HepG2 (cell line): ENCODE measurements at regions not wholly inside any gene's neighbourhood (a gene's known extent, or its start where the extent isn't known, plus 50 kb on each side); places are given as distances from the start of the nearest gene placed in this dataset.

Experiments used
- ATAC-seq: fragments of 200-7000 bp; cut with Tn5 transposase; 3 replicates; pipeline ENCODE4 v1.9.1; 2020; ENCODE audit warnings: mild to moderate bottlenecking, moderate library complexity
- BruUV-seq: library from RNA; stranded (reverse); fragments of 400-500 nt; replicated peaks from 2 replicates; lab custom pipeline; 2021; lab: Mats Ljungman, UMichigan
- CTCF ChIA-PET: fragments of 300-600 bp; formaldehyde crosslinking; extraction: SDS; loops from one replicate; lab custom pipeline; 2021; ENCODE audit warnings: low total read pairs, inconsistent platforms, low intra/inter-chr PET ratio; lab: Yijun Ruan, JAX
- POLR2A ChIA-PET: fragments of 350-600 bp; sonication (Branson Sonifier 250); formaldehyde crosslinking; loops from one replicate; lab custom pipeline; 2020; ENCODE audit warnings: antibody characterized with exemption, inconsistent platforms; lab: Yijun Ruan, JAX
- DNase-seq: peaks from one replicate; pipeline ENCODE4 v3.0.0-alpha.2; 2015; ENCODE audit warnings: low spot score
- FAIRE-seq: peaks from 3 replicates; lab custom pipeline; 2011; peaks lifted over from hg19 to GRCh38; lab: Jason Lieb, UNC
- H2AFZ ChIP-seq: one replicate; pipeline ENCODE4 v1.6.1; 2011; ENCODE audit warnings: low read length, inconsistent platforms
- H3K27ac ChIP-seq: fragments of 300-600 bp; 3 replicates; pipeline ENCODE4 v1.8.0; 2011; ENCODE audit warnings: mixed run types, mild to moderate bottlenecking, mixed read lengths, low read length, inconsistent platforms; ENCODE audit not compliant: insufficient read depth; ENCODE audit errors: extremely low read length
- H3K27me3 ChIP-seq, 2 experiments: fragments of 200-600 bp in 1 of 2; 2 replicates in 1 of 2; 3 replicates in 1 of 2; pipeline versions ENCODE4 v1.6.0 to v1.8.0; 2011; ENCODE audit warnings: low read length in 2 of 2, mild to moderate bottlenecking in 2 of 2, moderate library complexity in 2 of 2, inconsistent platforms in 1 of 2; ENCODE audit not compliant: insufficient read depth in 2 of 2, control insufficient read depth in 1 of 2
- H3K36me3 ChIP-seq, 2 experiments: fragments of 200-600 bp in 1 of 2; replicated peaks in 1 of 2; 2 replicates in 1 of 2; 3 replicates in 1 of 2; pipeline versions ENCODE4 v1.5.1 to v1.8.0; 2011; ENCODE audit warnings: low read length in 2 of 2, inconsistent platforms in 1 of 2; ENCODE audit not compliant: insufficient read depth in 2 of 2, control insufficient read depth in 1 of 2
- H3K4me1 ChIP-seq: 2 replicates; pipeline ENCODE4 v1.5.1; 2012; ENCODE audit warnings: low read length, inconsistent platforms; ENCODE audit not compliant: insufficient read depth
- H3K4me2 ChIP-seq: 2 replicates; pipeline ENCODE4 v1.6.0; 2011; ENCODE audit warnings: low read depth, low read length, inconsistent platforms
- H3K4me3 ChIP-seq, 3 experiments: fragments of 200-600 bp in 1 of 3; sonication (generic), shearing (Covaris generic) in 1 of 3; replicated peaks in 1 of 3; 2 replicates each; pipeline ENCODE4 v1.5.1; 2011 to 2016; ENCODE audit warnings: low read length in 3 of 3, inconsistent platforms in 2 of 3, low read depth in 2 of 3, mild to moderate bottlenecking in 2 of 3, control low read depth in 1 of 3, mixed read lengths in 1 of 3; ENCODE audit not compliant: insufficient read depth in 1 of 3
- H3K79me2 ChIP-seq: one replicate; pipeline ENCODE4 v1.6.1; 2011; ENCODE audit warnings: low read length, inconsistent platforms; ENCODE audit not compliant: insufficient read depth
- H3K9ac ChIP-seq: 2 replicates; pipeline ENCODE4 v1.6.0; 2011; ENCODE audit warnings: mild to moderate bottlenecking, low read depth, low read length, inconsistent platforms; ENCODE audit not compliant: insufficient read depth
- H3K9me3 ChIP-seq: 2 replicates; pipeline ENCODE4 v1.5.1; 2012; ENCODE audit warnings: mild to moderate bottlenecking, low read length
- H4K20me1 ChIP-seq: 2 replicates; pipeline ENCODE4 v1.6.0; 2011; ENCODE audit warnings: inconsistent platforms, mild to moderate bottlenecking, low read length, moderate library complexity; ENCODE audit not compliant: insufficient read depth
- LBX2 ChIP-seq: sonication (generic); formaldehyde crosslinking; IDR thresholded peaks from 2 replicates; pipeline ENCODE4 v1.5.0; 2020; ENCODE audit warnings: missing genetic modification reagents, mild to moderate bottlenecking, borderline replicate concordance
- SP5 ChIP-seq: IDR thresholded peaks from 2 replicates; pipeline ENCODE4 v1.6.1; 2016; ENCODE audit warnings: low read depth, borderline replicate concordance
- SUZ12 ChIP-seq: fragments of 150-350 bp; IDR thresholded peaks from 2 replicates; pipeline ENCODE4 v1.6.1; 2014; ENCODE audit warnings: low read depth, low read length
- ZFP36L1 ChIP-seq: sonication (generic); formaldehyde crosslinking; IDR thresholded peaks from 2 replicates; pipeline ENCODE4 v1.8.0; 2022; ENCODE audit warnings: mild to moderate bottlenecking, missing genetic modification reagents, moderate library complexity
- ZNF629 ChIP-seq: sonication (generic); formaldehyde crosslinking; conservative IDR thresholded peaks from 2 replicates; pipeline ENCODE4 v1.5.0; 2020; ENCODE audit warnings: missing genetic modification reagents
- ZNF740 ChIP-seq: sonication (generic); formaldehyde crosslinking; IDR thresholded peaks from 2 replicates; pipeline ENCODE4 v1.4.0; 2020; ENCODE audit warnings: missing genetic modification reagents
- ZNF768 ChIP-seq: sonication (generic); formaldehyde crosslinking; IDR thresholded peaks from 2 replicates; pipeline ENCODE4 v1.4.0; 2020; ENCODE audit warnings: missing genetic modification reagents
- ZNF776 ChIP-seq: sonication (generic); formaldehyde crosslinking; IDR thresholded peaks from 2 replicates; pipeline ENCODE4 v1.4.0; 2020; ENCODE audit warnings: mild to moderate bottlenecking, missing genetic modification reagents
- ZNF790 ChIP-seq: sonication (generic); formaldehyde crosslinking; IDR thresholded peaks from 2 replicates; pipeline ENCODE4 v1.8.0; 2022; ENCODE audit warnings: missing genetic modification reagents, mild to moderate bottlenecking, borderline replicate concordance
- ZNF879 ChIP-seq: sonication (generic); formaldehyde crosslinking; IDR thresholded peaks from 2 replicates; pipeline ENCODE4 v1.8.1; 2023; ENCODE audit warnings: missing genetic modification reagents
- WGBS: methylation state at CpG from one replicate; pipeline ENCODE4 v1.1.6; 2017; ENCODE audit warnings: low lambda C conversion rate; 5-methylcytosine and 5-hydroxymethylcytosine counted together
- in situ Hi-C: cut with HindIII; loops from 2 replicates; pipeline ENCODE4 v1.10.0; 2017; ENCODE audit warnings: low pct_unique_long_range_greater_than_20kb; ENCODE audit not compliant: extremely low pct_ligation_motif_present
- intact Hi-C: fragments of 100-400 bp; cut with micrococcal nuclease; formaldehyde crosslinking; loops from one replicate; pipeline ENCODE4 v1.10.0; 2022; ENCODE audit not compliant: unreplicated experiment
- TF ChIP-seq, protein P1 (sequence below): sonication (generic); formaldehyde crosslinking; IDR thresholded peaks from 2 replicates; pipeline ENCODE4 v1.4.0; 2020; ENCODE audit warnings: missing genetic modification reagents
- TF ChIP-seq, protein P2 (sequence below): IDR thresholded peaks from 2 replicates; pipeline ENCODE4 v1.6.1; 2016; ENCODE audit warnings: missing compliant biosample characterization, missing genetic modification reagents, borderline replicate concordance

DNA sequence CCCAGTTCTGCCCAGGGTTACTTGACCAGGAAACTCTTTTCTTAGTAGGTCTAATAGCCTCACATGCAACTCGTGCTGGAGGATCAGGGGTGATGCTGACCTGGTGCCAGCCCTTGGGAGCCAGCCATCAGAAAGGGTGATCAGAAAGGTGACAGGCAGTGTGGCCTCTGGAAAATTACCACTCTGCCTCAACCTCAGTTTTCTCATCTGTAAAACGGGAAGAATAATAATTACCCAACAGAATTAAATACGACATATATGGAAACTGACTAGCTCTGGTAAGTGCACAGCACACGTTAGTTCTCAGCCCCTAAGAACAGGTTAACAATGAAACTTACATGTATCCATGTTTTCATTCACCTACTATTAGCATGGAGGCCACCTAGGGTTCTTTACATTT, 157.6 kb downstream of the EN1 start:
- intact Hi-C loops (no loop called here), in situ Hi-C loops (no loop called here)
- Histone ChIP-seq H2AFZ (no peak overlapping the region), H3K4me1 (no peaks in the 10 kb centered on the region), H3K27me3 (no peaks in the 10 kb centered on the region), H4K20me1 (no peaks in the 10 kb centered on the region), H3K27ac (no peak overlapping the region), H3K4me3 (no peak overlapping the region), H3K79me2 (no peaks in the 10 kb centered on the region), H3K4me2 (no peak overlapping the region), H3K9ac (no peak overlapping the region), H3K36me3 (no peaks in the 10 kb centered on the region), H3K9me3 (no peaks in the 10 kb centered on the region)
- ATAC-seq (no peak), DNase-seq (no peak), FAIRE-seq (no peak)
- CTCF ChIA-PET: no interaction called here
- 10% methylated on average over 4 of the region's 4 CpGs for WGBS
- POLR2A ChIA-PET: no interaction called here
- no TSS peak for BruUV-seq
- TF ChIP-seq SUZ12 (no peak), ZFP36L1 (CRISPR knock-in tag) (no peak), LBX2 (CRISPR knock-in tag) (no peak), ZNF768 (CRISPR knock-in tag) (no peak), ZNF776 (CRISPR knock-in tag) (no peak), ZNF629 (CRISPR knock-in tag) (no peak), ZNF790 (CRISPR knock-in tag) (no peak), SP5 (CRISPR knock-in tag) (no peak), ZNF879 (no peak), ZNF740 (CRISPR knock-in tag) (no peak)
- TF ChIP-seq, protein P1, sequence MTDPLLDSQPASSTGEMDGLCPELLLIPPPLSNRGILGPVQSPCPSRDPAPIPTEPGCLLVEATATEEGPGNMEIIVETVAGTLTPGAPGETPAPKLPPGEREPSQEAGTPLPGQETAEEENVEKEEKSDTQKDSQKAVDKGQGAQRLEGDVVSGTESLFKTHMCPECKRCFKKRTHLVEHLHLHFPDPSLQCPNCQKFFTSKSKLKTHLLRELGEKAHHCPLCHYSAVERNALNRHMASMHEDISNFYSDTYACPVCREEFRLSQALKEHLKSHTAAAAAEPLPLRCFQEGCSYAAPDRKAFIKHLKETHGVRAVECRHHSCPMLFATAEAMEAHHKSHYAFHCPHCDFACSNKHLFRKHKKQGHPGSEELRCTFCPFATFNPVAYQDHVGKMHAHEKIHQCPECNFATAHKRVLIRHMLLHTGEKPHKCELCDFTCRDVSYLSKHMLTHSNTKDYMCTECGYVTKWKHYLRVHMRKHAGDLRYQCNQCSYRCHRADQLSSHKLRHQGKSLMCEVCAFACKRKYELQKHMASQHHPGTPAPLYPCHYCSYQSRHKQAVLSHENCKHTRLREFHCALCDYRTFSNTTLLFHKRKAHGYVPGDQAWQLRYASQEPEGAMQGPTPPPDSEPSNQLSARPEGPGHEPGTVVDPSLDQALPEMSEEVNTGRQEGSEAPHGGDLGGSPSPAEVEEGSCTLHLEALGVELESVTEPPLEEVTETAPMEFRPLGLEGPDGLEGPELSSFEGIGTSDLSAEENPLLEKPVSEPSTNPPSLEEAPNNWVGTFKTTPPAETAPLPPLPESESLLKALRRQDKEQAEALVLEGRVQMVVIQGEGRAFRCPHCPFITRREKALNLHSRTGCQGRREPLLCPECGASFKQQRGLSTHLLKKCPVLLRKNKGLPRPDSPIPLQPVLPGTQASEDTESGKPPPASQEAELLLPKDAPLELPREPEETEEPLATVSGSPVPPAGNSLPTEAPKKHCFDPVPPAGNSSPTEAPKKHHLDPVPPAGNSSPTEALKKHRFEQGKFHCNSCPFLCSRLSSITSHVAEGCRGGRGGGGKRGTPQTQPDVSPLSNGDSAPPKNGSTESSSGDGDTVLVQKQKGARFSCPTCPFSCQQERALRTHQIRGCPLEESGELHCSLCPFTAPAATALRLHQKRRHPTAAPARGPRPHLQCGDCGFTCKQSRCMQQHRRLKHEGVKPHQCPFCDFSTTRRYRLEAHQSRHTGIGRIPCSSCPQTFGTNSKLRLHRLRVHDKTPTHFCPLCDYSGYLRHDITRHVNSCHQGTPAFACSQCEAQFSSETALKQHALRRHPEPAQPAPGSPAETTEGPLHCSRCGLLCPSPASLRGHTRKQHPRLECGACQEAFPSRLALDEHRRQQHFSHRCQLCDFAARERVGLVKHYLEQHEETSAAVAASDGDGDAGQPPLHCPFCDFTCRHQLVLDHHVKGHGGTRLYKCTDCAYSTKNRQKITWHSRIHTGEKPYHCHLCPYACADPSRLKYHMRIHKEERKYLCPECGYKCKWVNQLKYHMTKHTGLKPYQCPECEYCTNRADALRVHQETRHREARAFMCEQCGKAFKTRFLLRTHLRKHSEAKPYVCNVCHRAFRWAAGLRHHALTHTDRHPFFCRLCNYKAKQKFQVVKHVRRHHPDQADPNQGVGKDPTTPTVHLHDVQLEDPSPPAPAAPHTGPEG (CRISPR knock-in tag): no peak
- TF ChIP-seq, protein P2, sequence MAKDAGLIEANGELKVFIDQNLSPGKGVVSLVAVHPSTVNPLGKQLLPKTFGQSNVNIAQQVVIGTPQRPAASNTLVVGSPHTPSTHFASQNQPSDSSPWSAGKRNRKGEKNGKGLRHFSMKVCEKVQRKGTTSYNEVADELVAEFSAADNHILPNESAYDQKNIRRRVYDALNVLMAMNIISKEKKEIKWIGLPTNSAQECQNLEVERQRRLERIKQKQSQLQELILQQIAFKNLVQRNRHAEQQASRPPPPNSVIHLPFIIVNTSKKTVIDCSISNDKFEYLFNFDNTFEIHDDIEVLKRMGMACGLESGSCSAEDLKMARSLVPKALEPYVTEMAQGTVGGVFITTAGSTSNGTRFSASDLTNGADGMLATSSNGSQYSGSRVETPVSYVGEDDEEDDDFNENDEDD (CRISPR knock-in tag): no peak
